Testis (tissue), 2 donors: ENCODE measurements at regions not wholly inside any gene's neighbourhood (a gene's known extent, or its start where the extent isn't known, plus 50 kb on each side); places are given as distances from the start of the nearest gene placed in this dataset.

ENCODE experiments used
- CTCF ChIP-seq, 3 experiments: fragments of 450-650 bp in 2 of 3; fragments of 200-600 bp in 1 of 3; sonication (generic) in 1 of 3; IDR thresholded peaks; one replicate each; pipeline ENCODE4 v1.5.1; 2016 to 2019; ENCODE audit warnings: antibody characterized with exemption in 3 of 3, mild to moderate bottlenecking in 2 of 3, moderate library complexity in 1 of 3
- POLR2A ChIP-seq: fragments of 450-650 bp; IDR thresholded peaks from one replicate; pipeline ENCODE4 v1.6.1; 2017; ENCODE audit warnings: antibody characterized with exemption, mild to moderate bottlenecking, moderate library complexity

- TF ChIP-seq CTCF (IDR thresholded peaks at IDR 0.05) (no peak), POLR2A (no peak)
These were observed 279.3 kb downstream of the TSN start for GRCh38 chr2:122034777-122035176.
